Fibroblast of mammary gland (primary cell): ENCODE measurements at regions not wholly inside any gene's neighbourhood (a gene's known extent, or its start where the extent isn't known, plus 50 kb on each side); places are given as distances from the start of the nearest gene placed in this dataset.

Experiments
- DNase-seq: peaks from one replicate; pipeline ENCODE4 v3.0.0-alpha.2; 2010; ENCODE audit warnings: low read depth
- H3K4me3 ChIP-seq: 2 replicates; pipeline ENCODE4 v1.5.1; 2011; ENCODE audit warnings: low read depth, mild to moderate bottlenecking, low read length, moderate library complexity; ENCODE audit not compliant: control insufficient read depth
- TF ChIP-seq, protein P1 (sequence below): conservative IDR thresholded peaks from 2 replicates; pipeline ENCODE4 v1.5.1; 2011; ENCODE audit warnings: low read depth, low read length, inconsistent platforms; ENCODE audit not compliant: control insufficient read depth, insufficient read depth

DNA sequence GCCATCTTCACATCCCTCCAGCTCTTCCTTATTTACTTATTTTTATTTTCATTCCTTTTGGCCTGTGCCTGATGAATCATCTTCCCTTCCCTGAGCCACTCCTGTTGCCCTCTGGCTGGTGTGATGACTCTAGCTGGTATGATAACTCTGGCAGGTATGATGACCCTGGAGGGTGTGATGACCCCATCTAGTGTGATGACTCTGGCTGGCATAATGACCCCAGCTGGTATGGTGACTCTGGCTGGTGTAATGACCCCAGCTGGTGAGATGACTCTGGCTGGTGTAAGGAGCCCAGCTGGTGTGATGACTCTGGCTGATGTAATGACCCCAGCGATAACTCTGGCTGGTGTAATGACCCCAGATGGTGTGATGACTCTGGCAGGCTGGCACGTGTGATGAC is 426.8 kb downstream of the QKI start:
- TF ChIP-seq, protein P1, sequence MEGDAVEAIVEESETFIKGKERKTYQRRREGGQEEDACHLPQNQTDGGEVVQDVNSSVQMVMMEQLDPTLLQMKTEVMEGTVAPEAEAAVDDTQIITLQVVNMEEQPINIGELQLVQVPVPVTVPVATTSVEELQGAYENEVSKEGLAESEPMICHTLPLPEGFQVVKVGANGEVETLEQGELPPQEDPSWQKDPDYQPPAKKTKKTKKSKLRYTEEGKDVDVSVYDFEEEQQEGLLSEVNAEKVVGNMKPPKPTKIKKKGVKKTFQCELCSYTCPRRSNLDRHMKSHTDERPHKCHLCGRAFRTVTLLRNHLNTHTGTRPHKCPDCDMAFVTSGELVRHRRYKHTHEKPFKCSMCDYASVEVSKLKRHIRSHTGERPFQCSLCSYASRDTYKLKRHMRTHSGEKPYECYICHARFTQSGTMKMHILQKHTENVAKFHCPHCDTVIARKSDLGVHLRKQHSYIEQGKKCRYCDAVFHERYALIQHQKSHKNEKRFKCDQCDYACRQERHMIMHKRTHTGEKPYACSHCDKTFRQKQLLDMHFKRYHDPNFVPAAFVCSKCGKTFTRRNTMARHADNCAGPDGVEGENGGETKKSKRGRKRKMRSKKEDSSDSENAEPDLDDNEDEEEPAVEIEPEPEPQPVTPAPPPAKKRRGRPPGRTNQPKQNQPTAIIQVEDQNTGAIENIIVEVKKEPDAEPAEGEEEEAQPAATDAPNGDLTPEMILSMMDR = no peak
- H3K4me3 ChIP-seq = no peak overlapping the region
- no peak for DNase-seq

DNA sequence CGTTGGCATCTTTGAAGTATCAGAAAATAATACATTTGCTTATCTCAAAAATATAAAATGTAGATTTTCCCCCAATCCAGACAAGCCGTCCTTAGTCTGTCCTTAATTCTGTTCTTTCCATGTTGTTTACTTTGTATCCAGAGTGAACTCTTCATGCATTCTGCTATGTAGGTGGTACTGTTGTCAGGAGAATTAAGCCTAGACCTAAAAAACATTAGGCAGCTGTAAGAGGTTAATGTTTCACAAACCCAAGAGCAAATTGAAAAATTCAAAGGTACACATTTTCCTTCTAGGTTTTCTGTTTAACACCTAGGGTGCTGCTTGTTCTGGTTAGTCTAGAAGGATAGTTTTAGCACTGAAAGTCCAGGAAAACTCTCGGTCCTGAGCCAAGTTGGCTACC is 426.4 kb downstream of the QKI start:
- no peak overlapping the region for H3K4me3 ChIP-seq
- TF ChIP-seq, protein P1 = no peak

DNA sequence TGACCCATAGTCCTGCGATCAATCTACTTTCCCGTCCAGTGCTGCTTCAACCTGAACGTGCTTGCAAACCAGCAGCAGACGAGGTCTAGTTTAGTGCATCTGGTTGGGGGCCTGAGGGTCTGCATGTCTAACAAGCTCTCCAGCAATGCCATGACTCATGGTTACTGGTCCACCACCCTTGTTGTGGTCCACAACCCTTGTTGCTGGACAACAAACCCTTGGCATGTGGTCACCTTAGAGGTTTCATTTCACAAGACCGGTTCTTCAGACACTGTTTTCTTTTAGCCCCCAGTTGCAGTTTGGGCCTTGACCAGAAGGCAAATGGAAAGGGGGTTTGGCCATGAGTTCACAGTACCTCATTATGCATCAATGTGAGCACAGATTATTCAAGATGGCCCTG is 424.8 kb downstream of the QKI start:
- TF ChIP-seq, protein P1 = no peak
- H3K4me3 ChIP-seq = no peak overlapping the region
- DNase-seq = no peak

More for the DNA sequence above, 426.4 kb downstream of the QKI start:
- no peak for DNase-seq

DNA sequence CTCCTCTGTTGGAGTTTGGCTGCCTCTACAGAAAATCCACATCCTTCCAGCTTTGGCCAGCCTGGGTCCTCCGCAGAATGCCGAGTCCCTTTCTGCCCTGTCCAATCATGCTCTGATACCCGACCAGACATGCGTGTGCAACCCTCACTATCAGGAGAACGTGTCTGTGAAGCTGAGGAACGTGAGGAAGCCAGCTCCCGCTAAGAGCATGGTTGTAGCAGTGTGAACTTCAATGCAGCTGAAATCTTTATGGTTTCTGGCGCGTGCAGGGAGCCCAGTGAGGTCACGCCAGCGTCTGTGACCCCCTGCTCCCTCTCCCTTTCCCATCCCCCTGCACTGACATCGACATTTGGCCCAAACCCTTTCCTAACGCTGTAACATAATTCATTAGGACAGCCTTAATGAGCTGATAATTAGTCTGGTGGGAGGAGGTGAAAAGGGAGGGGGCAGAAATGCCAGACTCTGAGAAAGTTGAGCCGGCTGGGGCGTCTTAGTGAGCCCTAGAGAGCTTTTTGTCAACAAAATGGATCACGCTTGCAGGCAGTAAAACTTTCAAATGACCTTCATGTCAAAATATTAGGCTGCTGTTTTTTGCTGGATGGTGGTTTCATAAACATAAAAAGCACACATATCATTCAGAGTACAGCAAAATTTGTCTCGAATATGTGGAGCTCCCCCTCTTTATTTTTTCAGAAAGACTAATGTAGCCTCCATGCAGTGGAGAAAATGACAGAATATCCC is 423.3 kb downstream of the QKI start:
- H3K4me3 ChIP-seq = no peak overlapping the region
- TF ChIP-seq, protein P1 = no peak
- DNase-seq = no peak

DNA sequence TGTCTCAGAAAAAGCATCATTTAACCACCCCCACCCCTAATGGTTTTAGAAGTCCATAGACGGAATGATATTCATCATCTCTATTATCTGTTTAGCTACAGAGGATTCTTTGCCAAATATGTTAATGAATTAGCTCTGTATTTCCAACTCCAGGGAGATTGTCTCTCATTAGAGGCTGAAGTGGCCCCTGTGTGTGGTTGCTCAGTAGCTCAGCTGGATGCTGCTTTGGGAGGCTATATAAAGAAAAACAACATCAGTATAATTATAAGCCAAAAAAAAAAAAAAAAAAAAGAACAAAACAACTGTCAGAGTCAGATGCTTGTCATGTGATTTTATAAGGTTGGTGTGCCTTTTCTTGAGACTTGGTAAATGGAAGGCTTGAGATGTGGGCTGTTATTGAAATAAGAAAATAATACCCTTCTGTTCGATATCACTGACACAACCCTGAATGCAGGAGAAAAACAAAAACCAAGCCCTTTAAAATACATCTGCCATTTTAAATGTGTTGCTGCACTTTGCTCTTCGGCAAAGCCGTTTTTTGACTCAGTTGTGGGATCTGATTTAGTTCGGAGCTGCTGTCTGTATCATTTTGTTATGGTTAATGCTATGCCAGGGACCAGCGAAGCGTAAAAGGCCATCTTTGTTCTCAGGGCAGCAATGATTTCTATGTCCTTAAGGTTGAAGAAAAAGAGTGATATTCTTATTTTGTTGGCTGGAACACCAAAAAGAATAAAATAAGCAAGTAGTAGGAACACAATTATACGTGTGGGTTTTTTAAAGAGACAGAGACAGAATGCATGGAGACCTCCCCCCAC is 422.6 kb downstream of the QKI start:
- no peak for DNase-seq
- TF ChIP-seq, protein P1 = no peak
- H3K4me3 ChIP-seq = no peak overlapping the region

DNA sequence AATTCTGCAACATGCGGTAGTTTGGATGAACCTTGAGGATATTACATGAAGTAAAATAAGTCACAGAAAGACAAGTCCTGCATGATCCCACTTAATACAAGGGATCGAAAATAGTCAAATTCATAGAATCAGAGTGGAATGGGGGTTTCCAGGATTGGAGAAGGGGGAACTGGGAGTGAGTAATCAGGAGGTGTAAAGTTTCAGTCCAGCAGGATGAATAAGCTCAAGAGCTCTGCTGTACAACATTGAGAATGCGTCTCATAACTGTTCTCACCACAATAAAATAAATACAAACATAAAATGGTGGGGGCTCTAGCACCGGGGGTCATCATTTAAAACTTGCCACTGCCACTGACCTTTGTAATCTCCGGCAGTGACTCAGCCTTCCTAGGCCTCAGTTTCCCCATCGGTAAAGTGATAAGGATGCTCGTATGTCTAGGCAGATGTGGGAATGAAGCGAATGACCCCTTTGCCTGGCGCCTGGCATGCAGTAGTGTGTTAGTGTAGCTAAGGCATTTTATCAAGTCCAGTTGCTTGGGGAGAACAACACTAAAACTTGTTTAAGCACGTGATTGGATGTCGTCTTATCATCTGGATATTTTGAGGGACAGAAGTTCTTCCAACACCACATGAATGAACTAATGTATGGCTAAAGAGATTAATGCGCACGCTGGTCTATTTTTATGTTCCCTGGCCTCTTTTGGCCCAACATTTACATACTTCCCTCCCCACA is 421.1 kb downstream of the QKI start:
- no peak overlapping the region for H3K4me3 ChIP-seq
- DNase-seq = no peak
- TF ChIP-seq, protein P1 = no peak
